AG04449 (cell line): ENCODE measurements at regions not wholly inside any gene's neighbourhood (a gene's known extent, or its start where the extent isn't known, plus 50 kb on each side); places are given as distances from the start of the nearest gene placed in this dataset.
"Not testable (repeated sequence)": the region's sequence is repeated elsewhere in the genome, so short reads cannot be mapped to it uniquely, and the experiment has no call there.

Experiments
- CTCF ChIA-PET: fragments of 350-600 bp; formaldehyde crosslinking; extraction: SDS; loops from one replicate; lab custom pipeline; 2021; ENCODE audit warnings: antibody characterized with exemption; lab: Yijun Ruan, JAX
- POLR2A ChIA-PET: fragments of 400-600, 350-600 bp; formaldehyde crosslinking; extraction: SDS; loops from one replicate; lab custom pipeline; 2020; ENCODE audit warnings: antibody characterized with exemption, inconsistent platforms; lab: Yijun Ruan, JAX
- DNase-seq: peaks from one replicate; pipeline ENCODE4 v3.0.0-alpha.2; 2010; ENCODE audit warnings: low read depth, low spot score
- H3K4me3 ChIP-seq: 2 replicates; pipeline ENCODE4 v1.5.1; 2011; ENCODE audit warnings: low read depth, mild to moderate bottlenecking, control low read depth, low read length
- TF ChIP-seq, protein P1 (sequence below): IDR thresholded peaks from one replicate; pipeline ENCODE4 v1.5.1; 2011; ENCODE audit warnings: mild to moderate bottlenecking, moderate library complexity, low read length, control low read depth, inconsistent platforms; ENCODE audit not compliant: insufficient read depth; ENCODE audit errors: missing control alignments

DNA sequence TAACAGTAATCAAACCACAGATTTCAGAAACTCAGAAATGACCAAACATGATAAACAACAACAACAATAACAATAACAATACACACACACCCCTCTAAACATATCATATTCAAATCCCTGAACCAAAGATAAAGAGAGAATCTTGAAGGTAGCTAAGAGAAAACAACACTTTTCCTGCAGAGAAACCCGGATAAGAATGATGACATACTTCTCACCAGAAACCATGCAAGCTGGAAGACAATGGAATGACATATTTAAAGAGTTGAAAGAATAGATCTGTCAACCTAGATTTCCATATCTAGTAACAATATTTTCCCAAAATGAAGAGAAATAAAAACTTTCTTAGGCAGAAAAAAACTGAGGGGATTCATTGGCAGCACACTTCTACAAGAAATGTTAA is 138.1 kb downstream of the LIG4 start:
- no peak for DNase-seq
- ChIA-PET CTCF (no interaction called here), POLR2A (no interaction called here)
- TF ChIP-seq, protein P1, sequence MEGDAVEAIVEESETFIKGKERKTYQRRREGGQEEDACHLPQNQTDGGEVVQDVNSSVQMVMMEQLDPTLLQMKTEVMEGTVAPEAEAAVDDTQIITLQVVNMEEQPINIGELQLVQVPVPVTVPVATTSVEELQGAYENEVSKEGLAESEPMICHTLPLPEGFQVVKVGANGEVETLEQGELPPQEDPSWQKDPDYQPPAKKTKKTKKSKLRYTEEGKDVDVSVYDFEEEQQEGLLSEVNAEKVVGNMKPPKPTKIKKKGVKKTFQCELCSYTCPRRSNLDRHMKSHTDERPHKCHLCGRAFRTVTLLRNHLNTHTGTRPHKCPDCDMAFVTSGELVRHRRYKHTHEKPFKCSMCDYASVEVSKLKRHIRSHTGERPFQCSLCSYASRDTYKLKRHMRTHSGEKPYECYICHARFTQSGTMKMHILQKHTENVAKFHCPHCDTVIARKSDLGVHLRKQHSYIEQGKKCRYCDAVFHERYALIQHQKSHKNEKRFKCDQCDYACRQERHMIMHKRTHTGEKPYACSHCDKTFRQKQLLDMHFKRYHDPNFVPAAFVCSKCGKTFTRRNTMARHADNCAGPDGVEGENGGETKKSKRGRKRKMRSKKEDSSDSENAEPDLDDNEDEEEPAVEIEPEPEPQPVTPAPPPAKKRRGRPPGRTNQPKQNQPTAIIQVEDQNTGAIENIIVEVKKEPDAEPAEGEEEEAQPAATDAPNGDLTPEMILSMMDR: no peak
- H3K4me3 ChIP-seq: no peak overlapping the region

DNA sequence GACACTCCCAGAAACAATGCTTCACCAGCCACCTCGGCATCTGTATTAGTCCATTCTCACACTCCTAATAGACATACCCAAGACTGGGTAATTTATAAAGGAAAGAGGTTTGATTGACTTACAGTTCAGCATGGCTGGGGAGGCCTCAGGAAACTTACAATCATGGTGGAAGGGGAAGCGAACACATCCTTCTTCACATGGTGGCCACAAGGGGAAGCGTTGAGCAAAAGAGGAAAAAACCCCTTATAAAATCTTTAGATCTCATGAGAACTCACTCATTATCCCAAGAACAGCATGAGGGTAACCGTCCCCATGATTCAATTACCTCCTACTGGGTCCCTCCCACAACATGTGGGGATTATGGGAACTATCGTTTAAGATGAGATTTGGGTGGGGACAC is 140.9 kb downstream of the LIG4 start:
- DNase-seq, POLR2A ChIA-PET, CTCF ChIA-PET, H3K4me3 ChIP-seq: not testable (repeated sequence)

DNA sequence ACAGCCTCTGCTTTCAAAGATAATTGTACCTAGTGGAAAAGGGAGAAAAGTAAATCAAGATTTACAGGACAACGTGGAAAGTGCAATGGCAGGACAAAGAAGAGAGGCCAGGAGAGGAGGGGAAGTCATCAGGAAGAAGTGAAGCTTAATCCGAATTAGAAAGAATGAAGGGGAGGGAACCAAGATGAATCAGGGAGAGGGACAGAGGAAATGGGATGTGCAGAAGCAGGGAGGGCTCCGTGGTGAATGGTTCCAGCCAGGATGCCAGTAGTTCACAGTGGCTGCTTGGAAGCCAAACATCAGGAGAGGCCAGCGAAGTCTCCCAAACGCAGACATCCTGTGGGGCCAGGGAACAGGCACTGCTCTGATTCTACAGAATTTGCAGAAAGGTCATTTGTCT is 144.4 kb downstream of the LIG4 start:
- POLR2A ChIA-PET: no interaction called here
- TF ChIP-seq, protein P1: no peak
- CTCF ChIA-PET: no interaction called here

DNA sequence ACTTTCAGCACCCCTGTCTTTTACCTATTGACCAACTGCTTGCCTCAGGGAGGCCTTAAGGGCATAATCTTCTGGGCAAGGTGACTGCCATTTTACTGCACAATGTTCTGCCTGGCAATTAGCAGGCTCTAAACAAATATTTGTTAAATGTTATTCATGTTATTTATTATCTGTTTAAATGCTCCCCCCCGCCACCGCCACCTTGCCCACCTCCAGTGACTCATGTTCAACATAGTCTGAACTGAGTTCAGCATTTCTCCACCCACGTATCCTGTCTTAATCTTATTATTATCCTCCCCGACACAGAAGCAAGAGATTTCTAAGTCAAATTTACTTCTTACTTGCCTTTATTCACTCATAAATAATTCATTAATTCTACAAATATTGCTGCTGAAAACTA is 144.8 kb downstream of the LIG4 start:
- CTCF ChIA-PET: no interaction called here
- TF ChIP-seq, protein P1: no peak
- H3K4me3 ChIP-seq: no peak overlapping the region
- POLR2A ChIA-PET: no interaction called here
- DNase-seq: no peak

More for the DNA sequence above, 144.4 kb downstream of the LIG4 start:
- no peak for DNase-seq
- no peak overlapping the region for H3K4me3 ChIP-seq

DNA sequence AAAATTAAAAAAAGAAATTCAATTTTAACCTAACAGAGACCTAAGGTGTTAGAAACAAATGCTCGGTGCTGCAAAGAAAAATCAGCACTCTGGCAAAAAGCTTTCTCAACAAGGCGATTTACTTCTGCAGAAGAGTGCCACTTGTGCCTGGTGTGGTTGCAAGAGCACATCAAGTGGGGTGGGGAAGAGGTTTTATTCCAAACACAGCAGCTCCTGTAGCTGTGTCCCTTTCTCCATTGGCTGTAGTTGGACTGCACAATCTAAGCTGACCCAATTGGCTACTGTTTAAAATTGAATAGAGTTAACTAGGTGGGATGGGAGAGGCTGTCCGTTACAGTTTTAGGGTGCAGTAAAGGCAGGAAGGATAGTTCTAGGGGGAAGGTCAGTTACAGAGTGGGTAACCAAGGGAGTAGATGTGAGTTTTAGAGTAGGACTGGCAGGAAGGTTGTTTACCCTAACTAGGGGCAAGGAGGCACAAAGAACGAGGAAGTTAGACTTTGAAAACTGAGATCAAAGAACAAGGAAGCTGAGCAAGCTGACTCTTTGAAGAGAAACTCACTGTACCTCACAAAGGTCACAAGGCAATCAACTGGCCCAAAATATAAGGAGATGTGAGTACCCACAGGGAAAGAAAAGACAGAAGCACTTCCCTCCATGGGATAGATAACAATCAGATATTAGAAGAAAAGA is 145.7 kb downstream of the LIG4 start:
- POLR2A ChIA-PET: no interaction called here
- no peak for DNase-seq
- TF ChIP-seq, protein P1: no peak

DNA sequence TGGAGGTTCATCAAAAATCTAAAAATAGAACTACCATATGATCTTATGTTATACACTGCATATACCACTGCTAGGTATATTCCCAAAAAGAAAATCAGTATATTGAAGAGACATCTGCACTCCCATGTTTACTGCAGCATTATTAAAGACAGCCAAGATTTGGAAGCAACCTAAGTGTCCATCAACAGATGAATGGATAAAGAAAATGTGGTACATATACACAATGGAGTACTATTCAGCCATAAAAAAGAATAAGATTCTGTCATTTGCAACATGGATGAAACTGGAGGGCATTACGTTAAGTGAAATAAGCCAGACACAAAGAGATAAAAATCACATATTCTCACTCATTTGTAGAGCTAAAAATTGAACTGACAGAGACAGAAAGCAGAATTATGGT is 151.0 kb downstream of the LIG4 start:
- POLR2A ChIA-PET, DNase-seq, H3K4me3 ChIP-seq, CTCF ChIA-PET: not testable (repeated sequence)

More for the DNA sequence above, 145.7 kb downstream of the LIG4 start:
- CTCF ChIA-PET: no interaction called here
- no peak overlapping the region for H3K4me3 ChIP-seq

DNA sequence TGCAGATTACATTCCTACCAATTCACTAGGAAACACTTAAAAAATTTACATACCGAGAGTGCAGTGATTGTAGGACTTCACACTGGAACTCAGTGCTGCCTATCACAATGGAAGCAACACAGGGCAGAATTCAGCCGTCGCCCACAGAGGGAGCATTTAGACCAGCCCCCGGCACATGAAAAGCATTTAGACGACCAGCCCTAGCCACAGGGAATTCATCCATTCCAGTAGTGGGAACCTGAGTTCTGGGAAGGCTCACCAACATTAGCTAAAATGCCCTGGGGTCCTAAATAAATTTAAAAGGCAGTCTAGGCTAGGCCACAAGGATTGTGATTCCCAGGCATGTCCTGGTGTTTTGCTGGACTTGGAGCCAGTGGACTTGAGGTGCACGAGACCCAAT is 155.2 kb downstream of the LIG4 start:
- H3K4me3 ChIP-seq: no peak overlapping the region
- no peak for DNase-seq
- ChIA-PET CTCF (no interaction called here), POLR2A (no interaction called here)
- TF ChIP-seq, protein P1: no peak
